H9 (cell line): ENCODE measurements at regions not wholly inside any gene's neighbourhood (a gene's known extent, or its start where the extent isn't known, plus 50 kb on each side); places are given as distances from the start of the nearest gene placed in this dataset.

Source experiments
- DNase-seq: peaks from one replicate; pipeline ENCODE4 v3.0.0-alpha.2; 2017
- H2AFZ ChIP-seq: one replicate; pipeline ENCODE4 v1.6.1; 2013; ENCODE audit warnings: mild to moderate bottlenecking, low read length, control low read depth, moderate library complexity
- H2AK5ac ChIP-seq: 2 replicates; pipeline ENCODE4 v1.6.1; 2013; ENCODE audit warnings: low read length, control low read depth, mixed read lengths; ENCODE audit not compliant: insufficient read length
- H2BK120ac ChIP-seq: one replicate; pipeline ENCODE4 v1.6.1; 2013; ENCODE audit warnings: low read depth, mild to moderate bottlenecking, low read length, control low read depth, inconsistent platforms; ENCODE audit not compliant: poor library complexity, severe bottlenecking
- H2BK12ac ChIP-seq: 2 replicates; pipeline ENCODE4 v1.6.1; 2013; ENCODE audit warnings: low read length, control low read depth, mixed read lengths, low read depth; ENCODE audit not compliant: insufficient read length
- H2BK15ac ChIP-seq: 2 replicates; pipeline ENCODE4 v1.6.1; 2013; ENCODE audit warnings: low read depth, low read length, control low read depth
- H2BK20ac ChIP-seq: one replicate; pipeline ENCODE4 v1.6.1; 2013; ENCODE audit warnings: low read depth, mild to moderate bottlenecking, low read length, control low read depth, inconsistent platforms; ENCODE audit not compliant: poor library complexity, severe bottlenecking
- H2BK5ac ChIP-seq: 2 replicates; pipeline ENCODE4 v1.6.1; 2013; ENCODE audit warnings: low read length, control low read depth, mixed read lengths; ENCODE audit not compliant: insufficient read length
- H3K14ac ChIP-seq: 2 replicates; pipeline ENCODE4 v1.6.1; 2013; ENCODE audit warnings: low read length, control low read depth; ENCODE audit not compliant: insufficient read depth
- H3K18ac ChIP-seq: 2 replicates; pipeline ENCODE4 v1.6.1; 2013; ENCODE audit warnings: low read depth, mild to moderate bottlenecking, mixed read lengths, low read length, control low read depth; ENCODE audit not compliant: insufficient read length
- H3K23ac ChIP-seq: 2 replicates; pipeline ENCODE4 v1.6.1; 2013; ENCODE audit warnings: low read length, control low read depth, mixed read lengths, low read depth; ENCODE audit not compliant: insufficient read length
- H3K23me2 ChIP-seq: 2 replicates; pipeline ENCODE4 v1.6.1; 2013; ENCODE audit warnings: low read depth, mild to moderate bottlenecking, mixed read lengths, low read length, control low read depth; ENCODE audit not compliant: insufficient read length, poor library complexity, severe bottlenecking
- H3K27ac ChIP-seq: 2 replicates; pipeline ENCODE4 v1.5.1; 2013; ENCODE audit warnings: low read length, control low read depth, mixed read lengths, low read depth; ENCODE audit not compliant: insufficient read length
- H3K27me3 ChIP-seq: 2 replicates; pipeline ENCODE4 v1.6.1; 2013; ENCODE audit warnings: low read length, control low read depth, inconsistent platforms; ENCODE audit not compliant: insufficient read depth
- H3K4ac ChIP-seq: 2 replicates; pipeline ENCODE4 v1.6.1; 2013; ENCODE audit warnings: low read depth, mild to moderate bottlenecking, control low read depth, inconsistent platforms, low read length, moderate library complexity
- H3K4me1 ChIP-seq: 2 replicates; pipeline ENCODE4 v1.6.1; 2013; ENCODE audit warnings: low read length, control low read depth, inconsistent platforms; ENCODE audit not compliant: insufficient read depth
- H3K4me2 ChIP-seq: 2 replicates; pipeline ENCODE4 v1.6.1; 2013; ENCODE audit warnings: low read length, control low read depth, mixed read lengths; ENCODE audit not compliant: insufficient read length, insufficient read depth
- H3K56ac ChIP-seq: 2 replicates; pipeline ENCODE4 v1.6.1; 2013; ENCODE audit warnings: low read depth, mild to moderate bottlenecking, mixed read lengths, low read length, control low read depth; ENCODE audit not compliant: insufficient read length
- H3K79me1 ChIP-seq: 2 replicates; pipeline ENCODE4 v1.6.1; 2013; ENCODE audit warnings: low read depth, mild to moderate bottlenecking, moderate library complexity, low read length, control low read depth, inconsistent platforms; ENCODE audit not compliant: insufficient read depth, poor library complexity, severe bottlenecking
- H3K79me2 ChIP-seq: 2 replicates; pipeline ENCODE4 v1.6.1; 2013; ENCODE audit warnings: low read length, control low read depth, inconsistent platforms; ENCODE audit not compliant: insufficient read depth
- H3K9ac ChIP-seq: 2 replicates; pipeline ENCODE4 v1.6.1; 2013; ENCODE audit warnings: low read length, control low read depth, mixed read lengths; ENCODE audit not compliant: insufficient read length; ENCODE audit errors: extremely low read depth
- H3K9me3 ChIP-seq: one replicate; pipeline ENCODE4 v1.6.1; 2013; ENCODE audit warnings: low read depth, low read length, inconsistent platforms; ENCODE audit not compliant: control insufficient read depth
- H3T11ph ChIP-seq: one replicate; pipeline ENCODE4 v1.6.1; 2013; ENCODE audit warnings: mild to moderate bottlenecking, low read length, control low read depth, inconsistent platforms
- H4K20me1 ChIP-seq: one replicate; pipeline ENCODE4 v1.6.1; 2013; ENCODE audit not compliant: control insufficient read depth, insufficient read length, insufficient read depth
- H4K5ac ChIP-seq: 2 replicates; pipeline ENCODE4 v1.6.1; 2013; ENCODE audit warnings: low read depth, mild to moderate bottlenecking, mixed read lengths, low read length, control low read depth; ENCODE audit not compliant: insufficient read length
- H4K8ac ChIP-seq: replicated peaks from 2 replicates; pipeline ENCODE4 v1.6.1; 2013; ENCODE audit warnings: low read length, control low read depth, mixed read lengths, low read depth; ENCODE audit not compliant: insufficient read length
- H4K91ac ChIP-seq: 2 replicates; pipeline ENCODE4 v1.6.1; 2013; ENCODE audit warnings: low read depth, mild to moderate bottlenecking, moderate library complexity, mixed read lengths, low read length, control low read depth; ENCODE audit not compliant: insufficient read length
- H3K27ac Mint-ChIP-seq, 3 experiments: 2 replicates in 2 of 3; 3 replicates in 1 of 3; pipeline ENCODE4 v1.8.0; 2020 to 2021; ENCODE audit warnings: mixed read lengths in 3 of 3, mild to moderate bottlenecking in 1 of 3, moderate library complexity in 1 of 3
- H3K27me3 Mint-ChIP-seq: 2 replicates; pipeline ENCODE4 v1.8.0; 2021; ENCODE audit warnings: low read depth, mild to moderate bottlenecking, moderate library complexity, mixed read lengths
- H3K36me3 Mint-ChIP-seq, 3 experiments: 2 replicates in 2 of 3; 3 replicates in 1 of 3; pipeline ENCODE4 v1.8.0; 2020 to 2021; ENCODE audit warnings: low read depth in 3 of 3, mixed read lengths in 3 of 3; ENCODE audit not compliant: insufficient read depth in 1 of 3
- H3K4me1 Mint-ChIP-seq, 2 experiments: 2 replicates each; pipeline ENCODE4 v1.8.0; 2020; ENCODE audit warnings: mixed read lengths in 2 of 2
- H3K4me3 Mint-ChIP-seq, 2 experiments: 2 replicates in 1 of 2; 3 replicates in 1 of 2; pipeline ENCODE4 v1.8.0; 2020 to 2021; ENCODE audit warnings: mild to moderate bottlenecking in 2 of 2, mixed read lengths in 2 of 2, moderate library complexity in 1 of 2
- H3K9me3 Mint-ChIP-seq, 2 experiments: 2 replicates in 1 of 2; 3 replicates in 1 of 2; pipeline ENCODE4 v1.8.0; 2020; ENCODE audit warnings: mild to moderate bottlenecking in 2 of 2, mixed read lengths in 2 of 2, moderate library complexity in 1 of 2
- CTCF ChIP-seq: fragments of 200-600 bp; sonication (generic); conservative IDR thresholded peaks from 3 replicates; pipeline ENCODE4 v1.8.0; 2021; ENCODE audit warnings: antibody characterized with exemption, mild to moderate bottlenecking
- WGBS: extraction: QIAGEN DNeasy Blood & Tissue Kit; methylation state at CpG from one replicate; pipeline ENCODE4 v1.1.7; 2013; ENCODE audit warnings: missing lambda C conversion rate, low lambda C conversion rate, mixed read lengths; ENCODE audit not compliant: insufficient read length; ENCODE audit errors: extremely low coverage; 5-methylcytosine and 5-hydroxymethylcytosine counted together

GRCh38 chr9:78470741-78471140 lies 173.8 kb downstream of the PSAT1 start:
- H3K79me1 ChIP-seq, result no peaks in the 10 kb centered on the region

More at GRCh38 chr9:78470741-78471140, 173.8 kb downstream of the PSAT1 start:
- Histone ChIP-seq H2BK5ac (no peak overlapping the region), H3K9ac (no peak overlapping the region), H3K18ac (no peak overlapping the region), H4K20me1 (no peaks in the 10 kb centered on the region), H3K79me2 (no peaks in the 10 kb centered on the region), H3K4me2 (no peak overlapping the region), H3K56ac (no peak overlapping the region), H3K27ac (no peak overlapping the region), H4K8ac (no peak overlapping the region), H2BK15ac (no peak overlapping the region), H4K5ac (no peak overlapping the region), H3K4me1 (0 out of 2 replicates have a peak, but pooled peaks cover 2% of the 10 kb centered on the region), H2BK12ac (no peak overlapping the region), H3K23me2 (no peaks in the 10 kb centered on the region), H2AFZ (no peak overlapping the region), H3K23ac (no peak overlapping the region), H2BK20ac (no peak overlapping the region), H2BK120ac (no peak overlapping the region), H3K4ac (no peak overlapping the region), H3T11ph (no peak overlapping the region), H4K91ac (no peak overlapping the region), H2AK5ac (no peak overlapping the region), H3K27me3 (no peaks in the 10 kb centered on the region), H3K9me3 (no peaks in the 10 kb centered on the region), H3K14ac (no peak overlapping the region)
- no peak overlapping the region for H3K27ac Mint-ChIP-seq
- TF ChIP-seq CTCF, result no peak
- no CpG with 5 or more reads among the region's 5 CpGs for WGBS
- H3K36me3 Mint-ChIP-seq, result peaks cover 0 to 4% (median 3%) of the 10 kb centered on the region in 3 experiments; a peak in 2 of 7 replicates
- DNase-seq, result no peak
- no peak overlapping the region for H3K4me3 Mint-ChIP-seq
- 0 out of 4 replicates have a peak, but pooled peaks cover 0 to 2% of the 10 kb centered on the region in 2 experiments for H3K4me1 Mint-ChIP-seq
- no peaks in the 10 kb centered on the region for H3K9me3 Mint-ChIP-seq
- no peaks in the 10 kb centered on the region for H3K27me3 Mint-ChIP-seq
